IMR-90 (cell line): ENCODE measurements at regions not wholly inside any gene's neighbourhood (a gene's known extent, or its start where the extent isn't known, plus 50 kb on each side); places are given as distances from the start of the nearest gene placed in this dataset.
"Not testable (repeated sequence)": the region's sequence is repeated elsewhere in the genome, so short reads cannot be mapped to it uniquely, and the experiment has no call there.

Experiments
- MAFK ChIP-seq: IDR thresholded peaks from 2 replicates; pipeline ENCODE4 v1.6.1; 2012; ENCODE audit warnings: low read depth, low read length, improper control_type of control experiment
- POLR2A ChIP-seq: IDR thresholded peaks from 2 replicates; pipeline ENCODE4 v1.6.1; 2012; ENCODE audit warnings: mild to moderate bottlenecking, low read depth, low read length
- RFX5 ChIP-seq: IDR thresholded peaks from 2 replicates; pipeline ENCODE4 v1.8.0; 2012; ENCODE audit warnings: low read depth, mild to moderate bottlenecking, low read length, moderate library complexity
- USF2 ChIP-seq: fragments of 150-350 bp; IDR thresholded peaks from 2 replicates; pipeline ENCODE4 v1.6.1; 2017; ENCODE audit warnings: mild to moderate bottlenecking, antibody characterized with exemption, low read length, low read depth
- TF ChIP-seq, protein P1 (sequence below): conservative IDR thresholded peaks from 2 replicates; pipeline ENCODE4 v1.5.1; 2012; ENCODE audit warnings: mild to moderate bottlenecking, low read depth, low read length, improper control_type of control experiment

DNA sequence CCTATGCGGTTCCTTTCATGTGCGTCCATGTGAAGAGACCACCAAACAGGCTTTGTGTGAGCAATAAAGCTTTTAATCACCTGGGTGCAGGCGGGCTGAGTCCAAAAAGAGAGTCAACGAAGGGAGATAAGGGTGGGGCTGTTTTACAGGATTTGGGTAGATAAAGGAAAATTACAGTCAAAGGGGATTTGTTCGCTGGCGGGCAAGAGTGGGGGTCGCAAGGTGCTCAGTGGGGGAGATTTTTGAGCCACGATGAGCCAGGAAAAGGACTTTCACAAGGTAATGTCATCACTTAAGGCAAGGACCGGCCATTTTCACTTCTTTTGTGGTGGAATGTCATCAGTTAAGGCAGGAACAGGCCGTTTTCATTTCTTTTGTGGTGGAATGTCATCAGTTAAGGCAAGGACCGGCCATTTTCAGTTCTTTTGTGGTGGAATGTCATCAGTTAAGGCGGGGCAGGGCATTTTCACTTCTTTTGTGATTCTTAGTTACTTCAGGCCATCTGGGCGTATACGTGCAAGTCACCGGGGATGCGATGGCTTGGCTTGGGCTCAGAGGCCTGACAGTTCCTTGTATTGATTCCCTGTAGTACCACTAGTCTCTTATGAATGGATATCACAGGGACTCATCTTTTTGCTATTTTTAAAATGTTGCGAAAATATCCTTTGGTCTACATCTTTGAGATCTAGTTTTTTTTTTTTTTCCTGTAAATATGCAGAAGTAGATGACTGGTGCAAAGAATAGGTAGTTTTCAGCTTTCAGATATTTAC lies 371.2 kb upstream of the SEMA6A start:
- TF ChIP-seq, protein P1, sequence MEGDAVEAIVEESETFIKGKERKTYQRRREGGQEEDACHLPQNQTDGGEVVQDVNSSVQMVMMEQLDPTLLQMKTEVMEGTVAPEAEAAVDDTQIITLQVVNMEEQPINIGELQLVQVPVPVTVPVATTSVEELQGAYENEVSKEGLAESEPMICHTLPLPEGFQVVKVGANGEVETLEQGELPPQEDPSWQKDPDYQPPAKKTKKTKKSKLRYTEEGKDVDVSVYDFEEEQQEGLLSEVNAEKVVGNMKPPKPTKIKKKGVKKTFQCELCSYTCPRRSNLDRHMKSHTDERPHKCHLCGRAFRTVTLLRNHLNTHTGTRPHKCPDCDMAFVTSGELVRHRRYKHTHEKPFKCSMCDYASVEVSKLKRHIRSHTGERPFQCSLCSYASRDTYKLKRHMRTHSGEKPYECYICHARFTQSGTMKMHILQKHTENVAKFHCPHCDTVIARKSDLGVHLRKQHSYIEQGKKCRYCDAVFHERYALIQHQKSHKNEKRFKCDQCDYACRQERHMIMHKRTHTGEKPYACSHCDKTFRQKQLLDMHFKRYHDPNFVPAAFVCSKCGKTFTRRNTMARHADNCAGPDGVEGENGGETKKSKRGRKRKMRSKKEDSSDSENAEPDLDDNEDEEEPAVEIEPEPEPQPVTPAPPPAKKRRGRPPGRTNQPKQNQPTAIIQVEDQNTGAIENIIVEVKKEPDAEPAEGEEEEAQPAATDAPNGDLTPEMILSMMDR: not testable (repeated sequence)
- not testable (repeated sequence) for TF ChIP-seq RFX5, POLR2A, MAFK, USF2
